SJCRH30 (cell line): ENCODE measurements at regions not wholly inside any gene's neighbourhood (a gene's known extent, or its start where the extent isn't known, plus 50 kb on each side); places are given as distances from the start of the nearest gene placed in this dataset.
"Not testable (repeated sequence)": the region's sequence is repeated elsewhere in the genome, so short reads cannot be mapped to it uniquely, and the experiment has no call there.

ENCODE experiments used
- DNase-seq, 2 experiments: peaks; one replicate each; pipeline ENCODE4 v3.0.0-alpha.2; 2015 to 2020
- H3K27ac ChIP-seq: fragments of 250-450 bp; sonication (Bioruptor Pico); 2 replicates; pipeline ENCODE4 v1.5.1; 2020; ENCODE audit warnings: mild to moderate bottlenecking, moderate library complexity
- H3K27me3 ChIP-seq: fragments of 250-450 bp; sonication (Bioruptor Pico); 2 replicates; pipeline ENCODE4 v1.5.1; 2020; ENCODE audit warnings: mild to moderate bottlenecking, moderate library complexity
- H3K36me3 ChIP-seq: fragments of 250-450 bp; sonication (Bioruptor Pico); 2 replicates; pipeline ENCODE4 v1.5.1; 2020; ENCODE audit warnings: mild to moderate bottlenecking, moderate library complexity
- H3K4me1 ChIP-seq: fragments of 250-450 bp; sonication (Bioruptor Pico); 2 replicates; pipeline ENCODE4 v1.5.1; 2020; ENCODE audit warnings: mild to moderate bottlenecking, moderate library complexity
- H3K4me3 ChIP-seq: fragments of 250-450 bp; sonication (Bioruptor Pico); 2 replicates; pipeline ENCODE4 v1.5.1; 2020; ENCODE audit warnings: mild to moderate bottlenecking, moderate library complexity
- H3K9me3 ChIP-seq: fragments of 250-450 bp; sonication (Bioruptor Pico); replicated peaks from 2 replicates; pipeline ENCODE4 v1.5.1; 2020; ENCODE audit warnings: mild to moderate bottlenecking, moderate library complexity

GRCh38 chr3:82145742-82146141, 384.3 kb upstream of the GBE1 start:
- no peak overlapping the region for H3K27ac ChIP-seq
- no peak overlapping the region for H3K4me3 ChIP-seq
- H3K36me3 ChIP-seq, result no peaks in the 10 kb centered on the region
- no peaks in the 10 kb centered on the region for H3K4me1 ChIP-seq
- no peaks in the 10 kb centered on the region for H3K9me3 ChIP-seq
- no peaks in the 10 kb centered on the region for H3K27me3 ChIP-seq
- DNase-seq, result no peak

GRCh38 chr3:82144811-82145210, 383.4 kb upstream of the GBE1 start:
- no peaks in the 10 kb centered on the region for H3K9me3 ChIP-seq
- no peak overlapping the region for H3K27ac ChIP-seq
- no peaks in the 10 kb centered on the region for H3K36me3 ChIP-seq
- DNase-seq, result no peak
- no peaks in the 10 kb centered on the region for H3K4me1 ChIP-seq
- H3K4me3 ChIP-seq, result no peak overlapping the region
- H3K27me3 ChIP-seq, result no peaks in the 10 kb centered on the region

DNA sequence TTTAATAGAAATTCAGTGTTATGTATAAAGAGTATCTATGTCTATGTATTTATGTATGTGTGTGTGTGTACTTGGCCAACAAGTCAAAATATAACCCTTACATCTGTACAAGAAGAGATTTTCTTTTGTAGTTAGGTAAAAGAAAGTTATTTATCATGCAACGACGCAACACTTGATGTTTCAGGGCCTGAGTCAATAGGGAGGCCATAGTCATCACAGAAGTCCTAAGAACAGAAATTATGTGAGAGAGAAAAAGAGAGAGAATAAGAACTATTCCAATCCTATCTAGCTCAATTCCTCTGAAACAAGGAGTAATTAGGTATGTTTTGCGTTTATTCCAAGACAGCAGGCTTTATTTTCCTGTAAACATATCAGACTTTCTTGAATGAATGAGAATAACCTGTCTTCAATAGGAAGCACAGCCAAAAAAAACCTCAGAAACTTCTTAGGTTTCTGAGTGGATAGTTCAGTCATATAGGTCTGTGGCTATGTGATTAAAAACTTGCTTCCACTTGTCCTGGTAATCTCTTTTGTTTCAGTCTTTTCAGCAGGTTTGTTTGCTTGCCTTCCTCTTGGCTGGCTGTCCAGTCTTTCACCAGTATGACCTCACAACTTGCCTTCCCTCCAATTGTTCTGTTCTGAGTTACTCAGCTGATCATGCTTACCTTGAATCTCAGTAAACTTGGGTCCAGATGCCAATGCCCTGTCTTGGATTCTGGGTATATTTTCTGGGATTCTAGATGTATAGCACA, 382.4 kb upstream of the GBE1 start:
- no peaks in the 10 kb centered on the region for H3K27me3 ChIP-seq
- no peak for DNase-seq
- no peaks in the 10 kb centered on the region for H3K36me3 ChIP-seq
- no peaks in the 10 kb centered on the region for H3K9me3 ChIP-seq
- no peaks in the 10 kb centered on the region for H3K4me1 ChIP-seq
- no peak overlapping the region for H3K27ac ChIP-seq
- H3K4me3 ChIP-seq, result no peak overlapping the region

GRCh38 chr3:82141592-82141991, 380.1 kb upstream of the GBE1 start:
- DNase-seq, result no peak
- no peaks in the 10 kb centered on the region for H3K36me3 ChIP-seq
- no peaks in the 10 kb centered on the region for H3K4me1 ChIP-seq
- no peaks in the 10 kb centered on the region for H3K27me3 ChIP-seq
- H3K4me3 ChIP-seq, result no peak overlapping the region
- H3K27ac ChIP-seq, result no peak overlapping the region
- no peaks in the 10 kb centered on the region for H3K9me3 ChIP-seq

DNA sequence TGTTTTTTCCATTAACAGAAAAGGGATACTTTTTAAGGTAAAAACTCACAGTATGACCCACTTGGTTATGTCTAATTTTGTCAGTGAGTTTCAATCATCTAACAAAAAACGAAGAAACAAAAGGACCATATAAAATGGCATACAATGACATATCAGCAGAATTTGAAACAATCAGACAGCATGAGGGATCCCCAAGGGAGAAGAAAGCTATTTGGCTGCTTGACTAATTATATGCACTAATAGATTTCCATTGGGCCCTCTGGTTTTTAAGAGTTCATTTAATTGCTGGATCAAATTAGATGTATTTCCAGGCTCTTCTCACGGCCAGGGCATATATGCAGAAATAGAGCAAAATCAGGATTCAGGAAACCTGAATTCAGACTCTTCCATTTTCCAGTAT, 376.4 kb upstream of the GBE1 start:
- H3K27ac ChIP-seq, result no peak overlapping the region
- H3K36me3 ChIP-seq, result no peaks in the 10 kb centered on the region
- DNase-seq, result no peak
- no peak overlapping the region for H3K4me3 ChIP-seq
- H3K27me3 ChIP-seq, result no peaks in the 10 kb centered on the region
- no peaks in the 10 kb centered on the region for H3K9me3 ChIP-seq
- no peaks in the 10 kb centered on the region for H3K4me1 ChIP-seq

- Histone ChIP-seq H3K27ac (no peak overlapping the region), H3K4me3 (no peak overlapping the region), H3K9me3 (no peaks in the 10 kb centered on the region), H3K4me1 (no peaks in the 10 kb centered on the region), H3K27me3 (no peaks in the 10 kb centered on the region), H3K36me3 (no peaks in the 10 kb centered on the region)
- no peak for DNase-seq
Observed at GRCh38 chr3:82137050-82137449, 375.6 kb upstream of the GBE1 start.

- DNase-seq, result peak; percentile 27 to 77
- H3K4me3 ChIP-seq, result no peak overlapping the region
- H3K27ac ChIP-seq, result no peak overlapping the region
- H3K4me1 ChIP-seq, result no peaks in the 10 kb centered on the region
- no peaks in the 10 kb centered on the region for H3K36me3 ChIP-seq
- H3K27me3 ChIP-seq, result no peaks in the 10 kb centered on the region
- H3K9me3 ChIP-seq, result no peaks in the 10 kb centered on the region
Observed at GRCh38 chr3:82133070-82133606, 371.7 kb upstream of the GBE1 start.

GRCh38 chr3:82132210-82133069, 371.0 kb upstream of the GBE1 start:
- Histone ChIP-seq H3K36me3 (no peaks in the 10 kb centered on the region), H3K27ac (no peak overlapping the region), H3K27me3 (no peaks in the 10 kb centered on the region), H3K4me1 (no peaks in the 10 kb centered on the region), H3K9me3 (no peaks in the 10 kb centered on the region), H3K4me3 (no peak overlapping the region)
- DNase-seq, result no peak

DNA sequence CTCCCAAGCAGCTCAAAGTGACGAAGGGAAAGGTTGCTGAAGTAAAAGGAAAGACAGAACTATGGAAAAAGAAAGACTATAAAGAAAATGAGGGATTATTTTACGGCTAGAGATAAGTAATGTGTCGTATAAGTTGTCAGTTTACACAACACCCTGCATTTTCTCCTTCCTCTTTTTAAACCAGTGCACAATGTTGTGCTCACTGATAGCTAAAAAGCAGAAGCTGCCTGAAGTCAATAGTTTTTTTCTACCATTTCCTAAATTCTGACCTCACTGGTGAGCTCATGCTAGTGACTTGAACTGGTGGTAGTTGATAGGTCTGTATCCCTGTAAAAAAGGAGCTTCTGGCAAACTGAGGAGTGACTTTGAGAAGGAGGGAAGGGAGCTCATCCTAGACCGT, 368.6 kb upstream of the GBE1 start:
- Histone ChIP-seq H3K4me3 (no peak overlapping the region), H3K27ac (no peak overlapping the region), H3K9me3 (no peaks in the 10 kb centered on the region), H3K4me1 (no peaks in the 10 kb centered on the region), H3K36me3 (no peaks in the 10 kb centered on the region), H3K27me3 (no peaks in the 10 kb centered on the region)
- no peak for DNase-seq

- no peaks in the 10 kb centered on the region for H3K27me3 ChIP-seq
- H3K4me1 ChIP-seq, result no peaks in the 10 kb centered on the region
- H3K9me3 ChIP-seq, result no peaks in the 10 kb centered on the region
- H3K36me3 ChIP-seq, result no peaks in the 10 kb centered on the region
- H3K27ac ChIP-seq, result no peak overlapping the region
- no peak overlapping the region for H3K4me3 ChIP-seq
- no peak for DNase-seq
Observed at GRCh38 chr3:82129221-82129801, 367.9 kb upstream of the GBE1 start.

DNA sequence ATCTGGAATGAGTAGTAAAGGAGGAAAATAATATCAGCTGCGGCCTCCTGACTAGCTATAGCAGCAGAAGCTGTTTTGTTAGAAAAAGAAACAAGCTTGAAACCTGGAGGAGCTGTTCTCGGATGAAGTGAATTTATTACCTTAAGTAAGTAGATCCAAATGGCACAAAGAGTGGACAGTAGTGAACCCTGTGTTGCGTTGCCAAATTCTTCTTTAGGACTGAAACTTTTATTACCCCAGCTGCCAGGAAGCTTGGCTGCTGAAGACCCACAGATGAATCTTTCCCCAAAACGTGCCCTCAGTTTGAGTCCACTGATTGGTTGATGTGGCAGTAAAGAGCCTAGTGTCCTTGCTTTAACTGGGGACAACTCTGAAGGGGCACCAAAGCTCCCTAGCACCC, 366.8 kb upstream of the GBE1 start:
- Histone ChIP-seq H3K4me1 (no peaks in the 10 kb centered on the region), H3K27me3 (no peaks in the 10 kb centered on the region), H3K4me3 (no peak overlapping the region), H3K9me3 (no peaks in the 10 kb centered on the region), H3K36me3 (no peaks in the 10 kb centered on the region), H3K27ac (no peak overlapping the region)
- DNase-seq, result no peak

GRCh38 chr3:82122554-82123345, 361.3 kb upstream of the GBE1 start:
- Histone ChIP-seq H3K27ac (no peak overlapping the region), H3K9me3 (no peaks in the 10 kb centered on the region), H3K4me3 (no peak overlapping the region), H3K36me3 (no peaks in the 10 kb centered on the region), H3K27me3 (no peaks in the 10 kb centered on the region), H3K4me1 (no peaks in the 10 kb centered on the region)
- DNase-seq, result peak in 1 of 2 experiments; percentile 2

DNA sequence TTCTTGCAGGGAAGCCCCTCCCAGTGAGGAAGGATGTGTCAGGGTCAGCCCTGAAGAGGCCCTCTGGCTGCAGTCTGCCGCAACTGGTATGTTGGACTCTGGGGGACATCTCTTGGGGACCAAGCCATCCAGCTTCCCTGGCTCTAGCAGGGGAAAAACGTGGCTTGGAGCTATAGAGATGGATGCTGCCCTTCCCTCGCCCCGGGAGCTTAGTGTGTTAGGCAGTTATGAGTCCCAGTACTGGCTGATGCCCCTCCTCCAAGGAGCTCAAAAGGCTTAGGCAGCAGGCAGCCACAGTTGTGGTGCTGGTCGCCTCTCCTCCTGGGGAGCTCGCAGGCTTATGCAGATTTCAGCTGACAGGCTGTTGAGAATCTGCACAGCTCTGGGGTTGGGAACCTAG, 353.1 kb upstream of the GBE1 start:
- Histone ChIP-seq H3K27ac (no peak overlapping the region), H3K27me3 (no peaks in the 10 kb centered on the region), H3K36me3 (no peaks in the 10 kb centered on the region), H3K4me1 (no peaks in the 10 kb centered on the region), H3K9me3 (no peaks in the 10 kb centered on the region; the same call in 1 of the 2 replicates), H3K4me3 (peak overlapping the region; percentile 15; the same call in 1 of the 2 replicates)
- DNase-seq, result peak; percentile 9 to 19

GRCh38 chr3:82110721-82111120, 349.3 kb upstream of the GBE1 start:
- not testable (repeated sequence) for H3K27ac ChIP-seq, H3K27me3 ChIP-seq, H3K9me3 ChIP-seq, H3K4me1 ChIP-seq, H3K4me3 ChIP-seq, DNase-seq, H3K36me3 ChIP-seq
